NOMO-1 (cell line): ENCODE measurements at regions not wholly inside any gene's neighbourhood (a gene's known extent, or its start where the extent isn't known, plus 50 kb on each side); places are given as distances from the start of the nearest gene placed in this dataset.
A peak's percentile ranks its signal among the peaks of the same experiment; 100 is the strongest.

Experiments used
- DNase-seq, 2 experiments: peaks; one replicate each; lab custom pipeline; 2025; ENCODE audit not compliant: unreplicated experiment in 2 of 2; lab: John Stamatoyannopoulos, UW

DNA sequence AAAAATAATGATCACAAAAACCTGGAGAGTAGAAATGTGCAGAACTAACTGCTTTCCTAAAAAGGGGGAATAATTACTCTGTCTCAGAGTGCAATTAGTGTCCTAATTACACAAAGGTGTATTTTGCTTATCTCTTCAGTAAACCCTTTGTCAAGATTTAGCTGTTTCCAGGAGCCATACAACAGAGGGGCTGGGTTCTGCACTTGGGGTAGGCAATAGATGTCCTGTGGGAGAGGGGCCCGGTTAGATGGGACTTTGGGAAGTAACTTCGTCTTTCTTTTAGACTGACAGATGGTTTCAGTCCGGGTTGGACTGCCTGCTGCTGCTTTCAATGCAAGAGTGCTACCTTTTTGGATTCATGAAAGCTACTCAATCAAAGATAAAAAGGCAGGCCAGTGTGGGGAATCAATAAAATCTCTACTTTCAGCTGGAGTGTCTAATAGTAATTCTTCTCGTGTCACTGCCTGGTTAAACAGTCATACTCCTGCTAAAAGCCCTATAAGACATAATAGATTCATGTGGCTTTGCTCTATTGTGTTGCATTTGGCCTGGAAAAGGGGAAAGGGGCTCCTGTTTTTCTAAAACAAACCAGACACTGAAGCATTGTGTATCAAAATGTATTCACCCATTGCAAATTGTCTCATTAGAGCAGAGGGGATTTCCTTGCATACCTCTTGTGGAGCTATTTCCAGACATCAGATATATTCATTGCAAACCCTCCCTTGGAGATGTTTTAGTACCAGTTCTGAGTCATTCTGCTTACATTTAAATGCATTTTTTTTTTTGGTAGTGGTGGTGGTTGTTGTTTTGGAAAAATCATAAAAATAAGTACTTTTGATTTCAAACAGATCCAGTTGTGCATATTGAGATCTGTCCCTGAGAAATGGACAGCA is 83.3 kb upstream of the PCDH8 start:
- DNase-seq, result no peak

DNA sequence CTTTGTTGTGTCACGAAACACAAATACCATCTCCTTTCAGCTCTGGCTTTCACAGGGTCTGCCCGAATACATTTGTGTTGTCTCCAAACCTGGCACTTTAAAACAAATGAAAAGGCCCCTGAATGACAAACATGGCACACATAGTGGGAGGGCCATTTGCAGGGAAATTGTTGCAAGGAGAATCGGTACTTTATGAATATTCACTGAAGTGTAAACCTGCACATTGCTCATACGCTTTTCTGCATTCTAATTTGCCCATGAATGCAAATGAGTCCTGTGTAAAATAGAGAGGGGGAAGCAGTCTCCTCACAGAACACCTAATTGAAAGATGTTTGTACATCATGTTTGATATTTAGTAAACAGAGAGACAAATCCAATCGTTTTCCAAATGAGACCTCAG is 82.7 kb upstream of the PCDH8 start:
- DNase-seq, result no peak

DNA sequence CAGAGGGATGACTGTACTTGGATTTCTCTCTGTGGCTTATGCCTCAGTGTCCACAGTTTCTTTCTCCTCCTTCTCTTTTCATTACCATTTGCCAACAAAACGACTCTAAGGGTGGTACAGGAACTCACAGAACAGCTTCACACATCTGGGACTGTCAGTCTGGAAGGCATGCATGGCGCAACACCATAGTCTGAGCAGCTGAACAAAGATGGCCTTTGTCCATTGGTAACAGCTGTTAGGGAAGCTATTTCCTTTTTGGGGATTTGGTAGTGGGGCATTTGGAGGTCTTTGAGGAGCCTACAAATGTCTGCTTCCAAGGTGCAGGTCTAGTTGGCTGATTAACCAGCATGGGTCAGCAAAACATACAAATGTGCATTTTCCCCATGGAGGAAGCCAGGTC is 81.4 kb upstream of the PCDH8 start:
- no peak for DNase-seq

DNA sequence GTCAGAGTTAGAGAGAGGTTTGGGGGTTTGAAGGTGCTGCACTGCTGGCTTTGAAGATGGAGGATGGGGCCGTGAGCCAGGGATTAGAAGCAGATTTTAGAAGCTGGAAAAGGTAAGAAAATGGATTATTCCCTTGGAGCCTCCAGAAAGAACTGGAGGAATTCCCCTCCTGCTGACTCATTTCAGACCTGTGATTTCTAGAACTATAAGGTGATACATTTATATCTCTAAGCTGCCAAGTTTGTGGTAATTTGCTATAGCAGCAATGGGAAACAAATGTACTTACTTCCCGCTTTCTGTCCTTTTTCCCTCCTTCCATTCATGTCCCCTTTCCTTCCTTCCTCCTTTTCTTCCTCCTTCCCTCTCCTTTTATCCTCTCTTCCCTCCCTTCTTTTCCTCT is 78.5 kb upstream of the PCDH8 start:
- no peak for DNase-seq

DNA sequence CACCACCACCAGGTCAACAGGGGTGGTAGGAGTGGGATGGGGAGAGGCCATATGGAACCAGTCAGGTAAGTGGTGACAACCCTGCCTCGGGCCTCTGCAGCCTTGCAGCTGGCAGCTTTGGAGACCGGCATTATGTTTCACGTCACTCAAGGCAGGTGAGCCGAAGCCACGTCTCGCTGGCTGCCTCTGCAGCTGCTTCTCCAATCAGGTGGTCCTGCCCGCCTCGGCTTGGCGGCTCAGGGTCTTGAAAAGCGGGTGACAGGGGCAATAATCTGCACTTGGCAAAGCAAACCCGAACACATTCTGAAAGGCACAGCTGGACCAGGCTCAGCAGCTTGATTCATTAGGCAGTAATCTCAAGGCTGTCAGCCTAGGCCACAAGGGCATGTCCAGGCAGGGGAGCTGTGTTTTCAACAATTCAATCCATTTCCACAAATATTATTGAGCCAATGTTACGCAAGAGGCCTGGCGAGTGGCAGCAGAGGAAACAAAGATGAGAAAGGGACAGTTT is 77.4 kb upstream of the PCDH8 start:
- no peak for DNase-seq

DNA sequence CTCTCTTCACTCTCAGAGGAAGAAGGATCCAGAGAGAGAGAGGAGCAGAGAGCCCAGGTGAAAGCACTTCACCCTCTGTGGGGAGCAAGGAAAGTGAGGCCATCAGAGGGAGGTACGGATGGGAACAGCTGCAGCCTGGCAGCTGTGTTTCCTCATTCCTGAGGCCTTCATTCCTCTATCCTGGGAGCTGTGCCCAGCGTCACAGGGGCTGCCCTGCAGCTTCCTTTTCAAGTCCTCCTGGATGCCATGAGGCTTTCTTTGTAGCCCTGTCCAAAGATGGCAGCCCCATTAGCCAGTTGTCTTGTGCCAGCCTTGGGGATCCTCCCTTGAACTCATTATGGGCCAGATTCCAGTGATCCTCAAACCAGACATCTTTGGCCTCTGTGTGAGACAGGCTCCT is 76.8 kb upstream of the PCDH8 start:
- no peak for DNase-seq

DNA sequence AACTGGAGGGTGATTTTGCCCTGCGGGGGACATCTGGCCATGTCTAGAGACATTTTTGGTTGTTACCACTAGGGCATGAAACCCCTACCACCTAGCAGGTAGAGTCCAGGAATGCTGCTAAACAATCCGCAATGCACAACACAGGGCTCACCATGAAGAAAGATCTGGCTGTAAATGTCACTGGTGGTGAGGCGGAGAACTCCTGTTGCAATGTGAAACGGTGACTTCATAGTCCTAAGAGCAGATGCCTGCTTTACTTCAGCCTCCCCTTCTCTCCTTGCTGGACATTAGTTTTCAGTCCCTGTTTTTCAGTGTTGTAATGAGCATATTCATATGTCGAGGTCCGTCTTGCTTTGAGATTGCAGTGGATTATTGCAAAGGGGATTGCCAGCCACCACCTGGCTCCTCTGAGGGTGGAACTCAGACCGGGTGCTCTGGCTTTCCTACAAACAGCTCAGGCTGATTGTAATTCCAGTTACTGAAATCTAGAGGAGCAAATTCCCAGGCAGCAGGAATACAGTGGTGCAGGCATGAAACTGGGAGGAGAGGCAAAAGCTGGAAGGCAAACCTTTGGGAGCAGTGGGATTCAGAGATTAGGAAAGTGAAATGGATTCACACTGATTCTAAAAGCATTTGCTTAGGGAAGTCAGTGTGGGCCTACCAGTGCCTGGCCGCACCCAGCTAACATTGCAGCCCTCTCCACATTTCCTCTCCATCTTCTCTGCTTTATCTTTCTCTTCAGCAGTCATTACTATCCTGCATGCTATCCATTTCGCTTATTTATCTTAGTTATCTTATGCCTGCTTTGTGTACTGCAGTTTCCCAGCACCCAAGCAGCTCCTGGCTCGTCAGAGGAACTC is 76.1 kb upstream of the PCDH8 start:
- no peak for DNase-seq

DNA sequence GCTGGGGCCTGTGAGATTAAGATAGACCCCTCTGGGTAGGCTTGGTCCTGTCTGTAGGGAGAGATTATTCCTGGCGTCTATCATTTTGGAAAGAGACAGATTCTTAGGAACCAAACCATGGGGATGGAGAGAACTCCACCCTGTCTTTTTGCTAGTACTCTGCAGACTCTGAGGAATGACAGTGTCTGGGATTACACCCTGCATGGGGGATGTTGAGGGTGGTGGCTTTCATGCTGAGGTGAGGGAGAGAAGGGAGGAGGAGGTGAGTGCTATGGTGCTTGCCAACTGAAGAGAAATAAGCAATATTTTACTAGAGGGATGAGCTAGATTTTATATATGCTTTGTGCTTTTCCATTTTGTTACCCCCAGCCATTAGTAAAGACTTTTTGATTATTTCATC is 74.5 kb upstream of the PCDH8 start:
- DNase-seq, result no peak

DNA sequence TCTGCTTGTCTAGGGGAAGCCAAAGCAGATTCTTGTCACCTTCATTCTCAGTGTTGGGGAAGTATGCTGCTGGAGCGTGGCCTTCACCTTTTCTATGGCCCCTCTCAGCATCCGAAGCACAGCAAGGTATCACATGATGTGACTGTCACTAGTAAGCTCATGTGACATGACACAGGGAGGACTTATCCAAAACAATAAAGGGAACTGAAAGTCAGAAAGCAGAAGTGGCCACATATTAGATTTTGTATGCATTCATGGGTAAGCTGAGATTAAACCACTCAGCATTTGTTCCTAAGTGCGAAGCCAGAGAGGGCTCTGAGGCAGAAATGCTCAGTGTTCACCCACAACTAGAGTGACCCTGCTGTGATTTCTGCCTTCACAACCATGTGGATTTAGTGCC is 72.8 kb upstream of the PCDH8 start:
- DNase-seq, result peak; percentile 71 to 87

DNA sequence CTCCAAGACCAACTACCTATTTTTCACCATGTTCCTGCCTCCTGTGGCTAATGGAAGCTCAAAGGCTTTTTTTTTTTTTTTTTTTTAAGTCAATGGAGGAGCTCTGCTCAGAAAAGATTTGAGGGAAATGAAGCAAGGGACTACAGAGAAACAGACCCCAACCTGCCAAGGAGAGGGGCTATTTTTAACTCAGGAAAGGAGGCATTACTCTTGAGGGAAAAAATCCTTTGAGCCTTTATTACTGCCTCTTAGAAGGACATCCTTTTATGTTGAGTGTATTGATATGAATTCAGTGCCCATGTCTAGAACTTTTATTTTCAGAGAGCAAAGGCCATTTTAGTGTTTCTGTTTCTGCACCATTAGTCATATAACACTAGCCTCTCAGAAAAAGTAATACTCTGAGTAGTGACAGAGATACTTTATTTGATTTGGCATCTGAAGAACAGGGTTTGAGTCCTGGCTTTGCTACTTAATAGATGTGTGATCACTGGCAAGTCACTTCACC is 68.1 kb upstream of the PCDH8 start:
- DNase-seq, result no peak

DNA sequence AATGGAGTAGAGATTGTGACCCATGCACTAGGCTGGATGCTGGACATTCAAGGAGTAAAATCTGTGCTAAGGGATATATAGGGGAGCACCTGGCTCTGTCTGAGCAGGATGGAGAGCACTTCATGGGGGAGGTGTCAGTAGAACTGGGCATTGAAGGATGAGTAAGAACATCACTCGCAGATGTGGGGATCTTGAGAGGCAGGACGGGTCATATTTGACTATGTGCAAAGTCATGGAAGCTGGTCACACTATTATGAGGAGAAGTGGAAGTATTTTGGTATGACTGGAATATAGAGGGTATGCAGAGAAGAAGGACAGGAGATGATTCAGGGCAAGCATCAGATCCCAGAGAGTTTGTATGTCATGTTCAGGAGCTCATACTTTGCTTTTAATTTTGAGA is 62.9 kb upstream of the PCDH8 start:
- no peak for DNase-seq

DNA sequence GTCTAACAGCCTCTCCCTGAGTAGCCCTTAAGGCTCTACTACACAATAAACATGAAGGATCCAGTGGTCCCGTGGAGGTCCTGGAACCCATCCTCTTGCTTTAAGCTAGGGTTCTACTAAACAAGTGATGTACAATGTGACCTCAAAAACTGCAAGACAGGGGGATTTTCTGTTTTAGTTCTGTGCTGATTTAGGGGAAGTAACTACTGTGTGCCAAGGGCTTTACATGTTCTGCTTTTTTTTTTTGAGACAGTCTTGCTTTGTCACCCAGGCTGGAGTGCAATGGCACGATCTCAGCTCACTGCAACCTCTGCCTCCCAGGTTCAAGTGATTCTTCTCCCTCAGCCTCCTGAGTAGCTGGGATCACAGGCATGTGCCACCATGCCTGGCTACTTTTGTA is 61.9 kb upstream of the PCDH8 start:
- peak; percentile 4 to 67 for DNase-seq

DNA sequence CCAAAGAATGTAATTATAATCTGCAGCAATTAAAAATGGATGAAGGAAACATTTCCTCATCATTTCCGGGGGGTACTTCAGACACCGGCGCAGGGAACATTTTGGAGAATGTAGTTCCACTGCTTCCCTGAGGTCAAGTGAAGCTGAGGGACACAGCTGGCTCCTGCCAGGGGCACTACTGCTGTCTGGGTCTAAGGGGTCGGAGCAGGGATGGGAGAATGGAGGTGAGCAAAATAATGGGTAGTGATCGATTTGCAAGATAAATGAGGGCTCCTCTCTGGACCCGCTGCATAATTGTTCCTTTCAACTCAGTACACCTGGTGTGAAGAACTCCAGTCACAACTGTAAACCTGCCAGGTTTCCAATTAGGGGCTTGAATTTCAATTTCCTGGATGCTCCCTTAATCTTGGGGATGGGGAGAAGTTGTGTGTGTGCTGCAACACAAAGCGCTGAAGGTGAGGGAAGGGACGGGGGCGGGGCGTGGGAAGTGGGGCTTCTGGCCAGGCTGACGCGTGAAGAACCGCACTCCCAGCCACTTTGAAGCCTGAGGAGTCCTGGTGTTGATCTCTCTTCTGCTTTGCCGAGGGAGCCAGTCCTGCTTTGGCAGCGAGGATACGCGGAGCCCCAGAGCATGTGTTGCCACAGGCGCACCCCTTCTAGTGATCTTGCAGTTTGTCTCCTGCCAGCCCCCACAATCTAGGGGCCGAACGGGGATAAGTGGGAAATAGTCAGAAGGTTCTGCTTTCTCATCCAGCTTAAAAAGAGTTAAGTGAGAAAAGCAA is 57.9 kb upstream of the PCDH8 start:
- no peak for DNase-seq

DNA sequence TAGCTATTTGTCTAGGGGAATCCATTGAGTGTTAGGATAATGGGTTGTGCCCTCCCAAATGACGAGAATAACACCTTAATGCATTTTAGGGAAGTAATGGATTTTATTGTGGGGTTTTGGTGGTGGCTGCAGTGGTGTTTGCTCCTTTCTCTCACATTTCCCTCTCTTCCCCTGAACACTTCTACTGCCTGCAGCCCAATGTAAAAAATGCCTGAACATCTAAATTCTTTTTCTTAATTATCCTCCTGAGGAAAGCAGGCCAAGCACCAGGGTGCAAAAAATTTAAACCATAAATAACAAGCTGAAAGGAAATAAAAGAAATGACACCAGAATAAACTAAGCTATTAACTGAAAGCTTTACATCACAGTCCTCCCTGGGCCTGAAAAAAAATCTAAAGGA is 57.3 kb upstream of the PCDH8 start:
- DNase-seq, result no peak

DNA sequence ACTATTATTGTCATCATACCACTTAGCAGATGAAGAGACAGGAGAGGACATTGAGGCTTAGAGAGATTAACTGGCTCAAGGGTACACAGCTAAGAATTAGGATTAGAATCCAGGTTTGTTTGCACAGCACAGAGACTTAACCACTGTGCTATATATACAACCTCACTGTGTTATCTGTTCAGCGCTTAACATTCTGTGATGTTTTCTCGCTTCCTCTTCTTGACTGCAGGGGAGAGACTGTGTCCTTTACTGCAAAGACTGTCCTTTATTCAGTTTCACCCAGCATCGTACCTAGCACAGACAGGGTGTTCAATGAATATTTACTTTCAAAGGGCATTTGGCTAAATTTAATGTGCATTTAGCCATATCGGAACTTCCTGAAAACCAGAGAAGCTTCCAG is 54.9 kb upstream of the PCDH8 start:
- DNase-seq, result no peak

DNA sequence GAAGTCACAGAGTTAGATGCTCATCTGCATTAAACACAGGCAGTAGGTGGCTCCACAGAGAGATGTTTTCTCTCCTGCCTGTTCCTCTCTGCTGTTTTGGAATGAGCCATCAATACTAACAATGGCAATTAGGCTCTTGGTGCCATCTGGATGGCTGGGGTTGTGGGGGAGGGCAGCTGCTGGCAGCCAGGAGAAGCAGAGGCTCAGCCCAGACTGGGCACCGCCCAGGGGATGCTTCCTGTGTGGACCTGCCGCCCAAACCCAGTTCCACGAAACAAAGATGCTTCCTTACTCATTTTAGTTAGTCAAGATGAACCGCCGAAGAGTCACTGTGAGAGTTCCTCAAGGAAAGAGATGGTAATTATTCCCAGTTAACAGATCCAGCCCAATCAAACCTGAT is 50.8 kb upstream of the PCDH8 start:
- no peak for DNase-seq
